H1 (cell line): ENCODE measurements at regions not wholly inside any gene's neighbourhood (a gene's known extent, or its start where the extent isn't known, plus 50 kb on each side); places are given as distances from the start of the nearest gene placed in this dataset.

Experiments
- BACH1 ChIP-seq: IDR thresholded peaks from 2 replicates; pipeline ENCODE4 v1.6.1; 2012; ENCODE audit warnings: low read length, improper control_type of control experiment
- CEBPB ChIP-seq: IDR thresholded peaks from 2 replicates; pipeline ENCODE4 v1.6.1; 2012; ENCODE audit warnings: low read depth, low read length
- SUZ12 ChIP-seq: fragments of 200-600 bp; sonication (generic); IDR thresholded peaks from 2 replicates; pipeline ENCODE4 v1.6.1; 2012; ENCODE audit warnings: mild to moderate bottlenecking, inconsistent platforms, low read length, moderate library complexity, mixed read lengths
- TCF12 ChIP-seq: IDR thresholded peaks from 2 replicates; pipeline ENCODE4 v1.6.1; 2011; ENCODE audit warnings: low read depth, mild to moderate bottlenecking, low read length

GRCh38 chr1:64398936-64399335, 71.0 kb upstream of the CACHD1 start (continued):
- TF ChIP-seq CEBPB (no peak), TCF12 (no peak), SUZ12 (no peak), BACH1 (no peak)
